H9 (cell line): ENCODE measurements at regions not wholly inside any gene's neighbourhood (a gene's known extent, or its start where the extent isn't known, plus 50 kb on each side); places are given as distances from the start of the nearest gene placed in this dataset.
A peak's percentile ranks its signal among the peaks of the same experiment; 100 is the strongest.

Source experiments
- DNase-seq: peaks from one replicate; pipeline ENCODE4 v3.0.0-alpha.2; 2017
- H2AFZ ChIP-seq: one replicate; pipeline ENCODE4 v1.6.1; 2013; ENCODE audit warnings: mild to moderate bottlenecking, low read length, control low read depth, moderate library complexity
- H2AK5ac ChIP-seq: 2 replicates; pipeline ENCODE4 v1.6.1; 2013; ENCODE audit warnings: low read length, control low read depth, mixed read lengths; ENCODE audit not compliant: insufficient read length
- H2BK120ac ChIP-seq: one replicate; pipeline ENCODE4 v1.6.1; 2013; ENCODE audit warnings: low read depth, mild to moderate bottlenecking, low read length, control low read depth, inconsistent platforms; ENCODE audit not compliant: poor library complexity, severe bottlenecking
- H2BK12ac ChIP-seq: 2 replicates; pipeline ENCODE4 v1.6.1; 2013; ENCODE audit warnings: low read length, control low read depth, mixed read lengths, low read depth; ENCODE audit not compliant: insufficient read length
- H2BK15ac ChIP-seq: 2 replicates; pipeline ENCODE4 v1.6.1; 2013; ENCODE audit warnings: low read depth, low read length, control low read depth
- H2BK20ac ChIP-seq: one replicate; pipeline ENCODE4 v1.6.1; 2013; ENCODE audit warnings: low read depth, mild to moderate bottlenecking, low read length, control low read depth, inconsistent platforms; ENCODE audit not compliant: poor library complexity, severe bottlenecking
- H2BK5ac ChIP-seq: 2 replicates; pipeline ENCODE4 v1.6.1; 2013; ENCODE audit warnings: low read length, control low read depth, mixed read lengths; ENCODE audit not compliant: insufficient read length
- H3K14ac ChIP-seq: 2 replicates; pipeline ENCODE4 v1.6.1; 2013; ENCODE audit warnings: low read length, control low read depth; ENCODE audit not compliant: insufficient read depth
- H3K18ac ChIP-seq: 2 replicates; pipeline ENCODE4 v1.6.1; 2013; ENCODE audit warnings: low read depth, mild to moderate bottlenecking, mixed read lengths, low read length, control low read depth; ENCODE audit not compliant: insufficient read length
- H3K23ac ChIP-seq: 2 replicates; pipeline ENCODE4 v1.6.1; 2013; ENCODE audit warnings: low read length, control low read depth, mixed read lengths, low read depth; ENCODE audit not compliant: insufficient read length
- H3K23me2 ChIP-seq: 2 replicates; pipeline ENCODE4 v1.6.1; 2013; ENCODE audit warnings: low read depth, mild to moderate bottlenecking, mixed read lengths, low read length, control low read depth; ENCODE audit not compliant: insufficient read length, poor library complexity, severe bottlenecking
- H3K27ac ChIP-seq: 2 replicates; pipeline ENCODE4 v1.5.1; 2013; ENCODE audit warnings: low read length, control low read depth, mixed read lengths, low read depth; ENCODE audit not compliant: insufficient read length
- H3K27me3 ChIP-seq: 2 replicates; pipeline ENCODE4 v1.6.1; 2013; ENCODE audit warnings: low read length, control low read depth, inconsistent platforms; ENCODE audit not compliant: insufficient read depth
- H3K4ac ChIP-seq: 2 replicates; pipeline ENCODE4 v1.6.1; 2013; ENCODE audit warnings: low read depth, mild to moderate bottlenecking, control low read depth, inconsistent platforms, low read length, moderate library complexity
- H3K4me1 ChIP-seq: 2 replicates; pipeline ENCODE4 v1.6.1; 2013; ENCODE audit warnings: low read length, control low read depth, inconsistent platforms; ENCODE audit not compliant: insufficient read depth
- H3K4me2 ChIP-seq: 2 replicates; pipeline ENCODE4 v1.6.1; 2013; ENCODE audit warnings: low read length, control low read depth, mixed read lengths; ENCODE audit not compliant: insufficient read length, insufficient read depth
- H3K56ac ChIP-seq: 2 replicates; pipeline ENCODE4 v1.6.1; 2013; ENCODE audit warnings: low read depth, mild to moderate bottlenecking, mixed read lengths, low read length, control low read depth; ENCODE audit not compliant: insufficient read length
- H3K79me1 ChIP-seq: 2 replicates; pipeline ENCODE4 v1.6.1; 2013; ENCODE audit warnings: low read depth, mild to moderate bottlenecking, moderate library complexity, low read length, control low read depth, inconsistent platforms; ENCODE audit not compliant: insufficient read depth, poor library complexity, severe bottlenecking
- H3K79me2 ChIP-seq: 2 replicates; pipeline ENCODE4 v1.6.1; 2013; ENCODE audit warnings: low read length, control low read depth, inconsistent platforms; ENCODE audit not compliant: insufficient read depth
- H3K9ac ChIP-seq: 2 replicates; pipeline ENCODE4 v1.6.1; 2013; ENCODE audit warnings: low read length, control low read depth, mixed read lengths; ENCODE audit not compliant: insufficient read length; ENCODE audit errors: extremely low read depth
- H3K9me3 ChIP-seq: one replicate; pipeline ENCODE4 v1.6.1; 2013; ENCODE audit warnings: low read depth, low read length, inconsistent platforms; ENCODE audit not compliant: control insufficient read depth
- H3T11ph ChIP-seq: one replicate; pipeline ENCODE4 v1.6.1; 2013; ENCODE audit warnings: mild to moderate bottlenecking, low read length, control low read depth, inconsistent platforms
- H4K20me1 ChIP-seq: one replicate; pipeline ENCODE4 v1.6.1; 2013; ENCODE audit not compliant: control insufficient read depth, insufficient read length, insufficient read depth
- H4K5ac ChIP-seq: 2 replicates; pipeline ENCODE4 v1.6.1; 2013; ENCODE audit warnings: low read depth, mild to moderate bottlenecking, mixed read lengths, low read length, control low read depth; ENCODE audit not compliant: insufficient read length
- H4K8ac ChIP-seq: replicated peaks from 2 replicates; pipeline ENCODE4 v1.6.1; 2013; ENCODE audit warnings: low read length, control low read depth, mixed read lengths, low read depth; ENCODE audit not compliant: insufficient read length
- H4K91ac ChIP-seq: 2 replicates; pipeline ENCODE4 v1.6.1; 2013; ENCODE audit warnings: low read depth, mild to moderate bottlenecking, moderate library complexity, mixed read lengths, low read length, control low read depth; ENCODE audit not compliant: insufficient read length
- H3K27ac Mint-ChIP-seq, 3 experiments: 2 replicates in 2 of 3; 3 replicates in 1 of 3; pipeline ENCODE4 v1.8.0; 2020 to 2021; ENCODE audit warnings: mixed read lengths in 3 of 3, mild to moderate bottlenecking in 1 of 3, moderate library complexity in 1 of 3
- H3K27me3 Mint-ChIP-seq: 2 replicates; pipeline ENCODE4 v1.8.0; 2021; ENCODE audit warnings: low read depth, mild to moderate bottlenecking, moderate library complexity, mixed read lengths
- H3K36me3 Mint-ChIP-seq, 3 experiments: 2 replicates in 2 of 3; 3 replicates in 1 of 3; pipeline ENCODE4 v1.8.0; 2020 to 2021; ENCODE audit warnings: low read depth in 3 of 3, mixed read lengths in 3 of 3; ENCODE audit not compliant: insufficient read depth in 1 of 3
- H3K4me1 Mint-ChIP-seq, 2 experiments: 2 replicates each; pipeline ENCODE4 v1.8.0; 2020; ENCODE audit warnings: mixed read lengths in 2 of 2
- H3K4me3 Mint-ChIP-seq, 2 experiments: 2 replicates in 1 of 2; 3 replicates in 1 of 2; pipeline ENCODE4 v1.8.0; 2020 to 2021; ENCODE audit warnings: mild to moderate bottlenecking in 2 of 2, mixed read lengths in 2 of 2, moderate library complexity in 1 of 2
- H3K9me3 Mint-ChIP-seq, 2 experiments: 2 replicates in 1 of 2; 3 replicates in 1 of 2; pipeline ENCODE4 v1.8.0; 2020; ENCODE audit warnings: mild to moderate bottlenecking in 2 of 2, mixed read lengths in 2 of 2, moderate library complexity in 1 of 2
- CTCF ChIP-seq: fragments of 200-600 bp; sonication (generic); conservative IDR thresholded peaks from 3 replicates; pipeline ENCODE4 v1.8.0; 2021; ENCODE audit warnings: antibody characterized with exemption, mild to moderate bottlenecking
- WGBS: extraction: QIAGEN DNeasy Blood & Tissue Kit; methylation state at CpG from one replicate; pipeline ENCODE4 v1.1.7; 2013; ENCODE audit warnings: missing lambda C conversion rate, low lambda C conversion rate, mixed read lengths; ENCODE audit not compliant: insufficient read length; ENCODE audit errors: extremely low coverage; 5-methylcytosine and 5-hydroxymethylcytosine counted together

GRCh38 chr4:129668092-129668491, 572.1 kb downstream of the C4orf33 start:
- Mint-ChIP-seq H3K9me3 (no peaks in the 10 kb centered on the region), H3K27me3 (no peaks in the 10 kb centered on the region), H3K4me1 (peaks cover 4% of the 10 kb centered on the region in 2 experiments; a peak in 3 of 4 replicates), H3K36me3 (no peaks in the 10 kb centered on the region), H3K4me3 (no peak overlapping the region), H3K27ac (peak overlapping the region in 1 of 3 experiments; percentile 9; a peak in 1 of 7 replicates)
- TF ChIP-seq CTCF: no peak
- Histone ChIP-seq H2BK12ac (no peak overlapping the region), H2BK5ac (no peak overlapping the region), H2BK15ac (no peak overlapping the region), H3K23me2 (no peaks in the 10 kb centered on the region), H3K9ac (no peak overlapping the region), H3K4me1 (no peaks in the 10 kb centered on the region), H3K23ac (no peak overlapping the region), H4K8ac (no peak overlapping the region), H3K27me3 (no peaks in the 10 kb centered on the region), H2AFZ (no peak overlapping the region), H4K20me1 (no peaks in the 10 kb centered on the region), H3K18ac (no peak overlapping the region), H4K91ac (no peak overlapping the region), H3K27ac (no peak overlapping the region), H2BK120ac (no peak overlapping the region), H3K4me2 (no peak overlapping the region), H4K5ac (no peak overlapping the region), H3K79me2 (no peaks in the 10 kb centered on the region), H3T11ph (no peak overlapping the region), H3K79me1 (no peaks in the 10 kb centered on the region), H3K4ac (no peak overlapping the region), H2AK5ac (no peak overlapping the region), H2BK20ac (no peak overlapping the region), H3K14ac (no peak overlapping the region), H3K56ac (no peak overlapping the region), H3K9me3 (no peaks in the 10 kb centered on the region)
- WGBS: no CpG with 5 or more reads among the region's 5 CpGs
- DNase-seq: no peak
